HL-60 (cell line): ENCODE measurements at regions not wholly inside any gene's neighbourhood (a gene's known extent, or its start where the extent isn't known, plus 50 kb on each side); places are given as distances from the start of the nearest gene placed in this dataset.

Experiments used
- POLR2AphosphoS5 ChIP-seq: IDR thresholded peaks from 2 replicates; pipeline ENCODE4 v1.6.1; 2012; ENCODE audit warnings: low read depth
- TF ChIP-seq, protein P1 (sequence below): IDR thresholded peaks from one replicate; pipeline ENCODE4 v1.5.1; 2011; ENCODE audit warnings: low read length, control low read depth, inconsistent platforms; ENCODE audit not compliant: insufficient read depth

DNA sequence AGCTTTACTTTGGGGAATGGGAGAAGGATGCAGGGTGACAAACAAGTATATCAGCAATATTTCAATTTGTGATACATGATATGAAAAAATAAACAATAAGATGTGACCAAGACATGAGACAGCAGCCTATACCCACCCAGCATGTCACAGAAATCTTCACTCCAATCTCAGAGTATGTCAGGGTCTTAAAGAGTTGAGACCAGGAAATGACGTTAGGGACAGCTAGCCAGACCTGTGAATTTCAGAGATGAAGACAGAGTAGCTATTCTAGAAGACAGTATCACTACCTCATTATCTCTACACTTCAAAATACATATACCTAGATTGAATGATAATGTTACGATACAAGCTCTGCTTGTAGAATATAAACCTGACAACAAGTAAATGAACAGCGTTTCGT is 282.8 kb downstream of the ZEB2 start:
- TF ChIP-seq, protein P1, sequence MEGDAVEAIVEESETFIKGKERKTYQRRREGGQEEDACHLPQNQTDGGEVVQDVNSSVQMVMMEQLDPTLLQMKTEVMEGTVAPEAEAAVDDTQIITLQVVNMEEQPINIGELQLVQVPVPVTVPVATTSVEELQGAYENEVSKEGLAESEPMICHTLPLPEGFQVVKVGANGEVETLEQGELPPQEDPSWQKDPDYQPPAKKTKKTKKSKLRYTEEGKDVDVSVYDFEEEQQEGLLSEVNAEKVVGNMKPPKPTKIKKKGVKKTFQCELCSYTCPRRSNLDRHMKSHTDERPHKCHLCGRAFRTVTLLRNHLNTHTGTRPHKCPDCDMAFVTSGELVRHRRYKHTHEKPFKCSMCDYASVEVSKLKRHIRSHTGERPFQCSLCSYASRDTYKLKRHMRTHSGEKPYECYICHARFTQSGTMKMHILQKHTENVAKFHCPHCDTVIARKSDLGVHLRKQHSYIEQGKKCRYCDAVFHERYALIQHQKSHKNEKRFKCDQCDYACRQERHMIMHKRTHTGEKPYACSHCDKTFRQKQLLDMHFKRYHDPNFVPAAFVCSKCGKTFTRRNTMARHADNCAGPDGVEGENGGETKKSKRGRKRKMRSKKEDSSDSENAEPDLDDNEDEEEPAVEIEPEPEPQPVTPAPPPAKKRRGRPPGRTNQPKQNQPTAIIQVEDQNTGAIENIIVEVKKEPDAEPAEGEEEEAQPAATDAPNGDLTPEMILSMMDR: no peak
- TF ChIP-seq POLR2AphosphoS5: no peak
